HFFc6 (cell line): ENCODE measurements at regions not wholly inside any gene's neighbourhood (a gene's known extent, or its start where the extent isn't known, plus 50 kb on each side); places are given as distances from the start of the nearest gene placed in this dataset.

Experiments used
- DNase-seq: peaks from one replicate; pipeline ENCODE4 v3.0.0-alpha.2; 2018
- H3K27ac Mint-ChIP-seq: 2 replicates; pipeline ENCODE4 v1.8.0; 2020; ENCODE audit warnings: mild to moderate bottlenecking, mixed read lengths
- H3K27me3 Mint-ChIP-seq: 2 replicates; pipeline ENCODE4 v1.8.0; 2021; ENCODE audit warnings: mild to moderate bottlenecking, moderate library complexity, mixed read lengths; ENCODE audit not compliant: insufficient read depth
- H3K36me3 Mint-ChIP-seq: 2 replicates; pipeline ENCODE4 v1.8.0; 2021; ENCODE audit warnings: low read depth, mixed read lengths
- H3K4me1 Mint-ChIP-seq: 2 replicates; pipeline ENCODE4 v1.8.0; 2020; ENCODE audit warnings: low read depth, mixed read lengths
- H3K4me3 Mint-ChIP-seq: 2 replicates; pipeline ENCODE4 v1.8.0; 2020; ENCODE audit warnings: mild to moderate bottlenecking, moderate library complexity, mixed read lengths
- H3K9me3 Mint-ChIP-seq: 2 replicates; pipeline ENCODE4 v1.8.0; 2020; ENCODE audit warnings: mild to moderate bottlenecking, mixed read lengths
- TF ChIP-seq, protein P1 (sequence below): fragments of 200-600 bp; sonication (generic); IDR thresholded peaks from 2 replicates; pipeline ENCODE4 v1.5.0; 2021; ENCODE audit warnings: antibody characterized with exemption, mild to moderate bottlenecking

DNA sequence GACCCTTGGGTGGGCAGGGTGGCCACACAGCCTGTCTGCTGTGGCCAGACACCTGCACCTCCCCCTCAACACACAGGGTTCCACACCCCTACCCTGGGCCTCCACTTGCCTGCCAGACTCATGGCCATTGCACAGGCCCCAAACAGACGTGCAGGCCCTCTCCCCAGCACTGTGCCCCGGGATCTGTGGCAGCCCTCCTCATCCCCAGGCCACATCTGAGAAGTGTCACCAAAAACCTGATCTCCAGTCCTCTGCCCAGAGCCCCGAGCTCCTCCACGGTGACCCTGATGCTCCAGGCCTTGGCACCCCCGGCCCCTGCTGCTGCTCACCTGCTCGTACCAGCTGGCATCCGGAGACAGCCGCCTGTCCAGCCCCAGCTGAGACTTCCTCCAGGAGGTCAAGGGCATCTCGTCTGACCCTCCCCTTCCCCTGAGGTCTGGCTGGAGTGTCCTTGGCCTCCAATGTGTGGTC is 160.1 kb downstream of the DLL1 start:
- Mint-ChIP-seq H3K36me3 (peaks cover 5% of the 10 kb centered on the region), H3K27me3 (no peaks in the 10 kb centered on the region; the same call in 1 of the 2 replicates), H3K4me1 (no peaks in the 10 kb centered on the region), H3K4me3 (no peak overlapping the region), H3K27ac (no peak overlapping the region), H3K9me3 (peaks cover 55% of the 10 kb centered on the region)
- TF ChIP-seq, protein P1, sequence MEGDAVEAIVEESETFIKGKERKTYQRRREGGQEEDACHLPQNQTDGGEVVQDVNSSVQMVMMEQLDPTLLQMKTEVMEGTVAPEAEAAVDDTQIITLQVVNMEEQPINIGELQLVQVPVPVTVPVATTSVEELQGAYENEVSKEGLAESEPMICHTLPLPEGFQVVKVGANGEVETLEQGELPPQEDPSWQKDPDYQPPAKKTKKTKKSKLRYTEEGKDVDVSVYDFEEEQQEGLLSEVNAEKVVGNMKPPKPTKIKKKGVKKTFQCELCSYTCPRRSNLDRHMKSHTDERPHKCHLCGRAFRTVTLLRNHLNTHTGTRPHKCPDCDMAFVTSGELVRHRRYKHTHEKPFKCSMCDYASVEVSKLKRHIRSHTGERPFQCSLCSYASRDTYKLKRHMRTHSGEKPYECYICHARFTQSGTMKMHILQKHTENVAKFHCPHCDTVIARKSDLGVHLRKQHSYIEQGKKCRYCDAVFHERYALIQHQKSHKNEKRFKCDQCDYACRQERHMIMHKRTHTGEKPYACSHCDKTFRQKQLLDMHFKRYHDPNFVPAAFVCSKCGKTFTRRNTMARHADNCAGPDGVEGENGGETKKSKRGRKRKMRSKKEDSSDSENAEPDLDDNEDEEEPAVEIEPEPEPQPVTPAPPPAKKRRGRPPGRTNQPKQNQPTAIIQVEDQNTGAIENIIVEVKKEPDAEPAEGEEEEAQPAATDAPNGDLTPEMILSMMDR = no peak
- no peak for DNase-seq

DNA sequence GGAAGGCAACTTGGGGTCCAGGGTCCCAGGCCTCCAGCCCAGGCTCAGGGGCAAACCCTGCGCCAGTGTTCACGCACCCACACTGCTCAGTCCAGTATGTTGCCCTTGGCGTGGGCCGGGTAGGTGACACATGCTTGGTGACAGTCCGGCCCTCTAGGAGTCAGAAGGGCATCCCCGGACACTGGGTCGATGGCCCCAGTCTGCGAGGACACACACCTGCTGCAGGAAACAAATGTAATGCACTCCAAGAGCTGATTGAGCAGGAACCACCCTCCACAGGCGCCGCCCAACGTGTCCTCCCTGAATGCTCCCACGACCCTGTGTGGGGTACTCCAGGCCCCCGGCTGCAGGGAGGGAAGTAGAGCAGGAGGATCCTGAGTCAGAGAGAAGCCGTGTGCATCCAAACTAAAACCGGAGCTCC is 160.7 kb downstream of the DLL1 start:
- Mint-ChIP-seq H3K9me3 (peaks cover 55% of the 10 kb centered on the region), H3K27ac (no peak overlapping the region), H3K27me3 (no peaks in the 10 kb centered on the region; the same call in 1 of the 2 replicates), H3K4me1 (no peaks in the 10 kb centered on the region), H3K36me3 (peaks cover 2% of the 10 kb centered on the region), H3K4me3 (no peak overlapping the region)
- DNase-seq = no peak
- TF ChIP-seq, protein P1 = no peak

DNA sequence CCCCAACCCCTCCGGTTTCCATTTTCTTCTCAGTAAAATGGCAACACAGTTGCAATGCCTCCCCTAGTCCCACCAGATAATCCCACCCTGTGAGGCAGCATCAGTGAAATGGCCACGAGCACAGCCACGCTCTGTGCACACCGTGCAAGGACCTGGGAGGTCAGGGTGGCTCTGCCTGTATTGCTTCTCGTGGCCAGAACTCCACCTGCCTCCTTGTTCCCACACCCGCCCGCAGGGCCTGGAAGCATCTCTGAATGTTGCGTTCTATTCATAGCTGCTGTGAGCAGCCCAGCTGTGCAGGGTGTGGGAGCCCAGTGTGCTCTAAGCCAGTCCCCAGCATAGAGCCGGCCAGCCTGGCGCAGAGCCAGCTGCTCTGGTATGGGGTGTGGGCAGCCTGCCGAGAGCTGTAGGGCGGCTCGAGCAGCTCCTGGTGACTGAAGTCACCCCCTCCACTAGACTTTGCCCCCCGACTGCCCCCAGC is 161.1 kb downstream of the DLL1 start:
- H3K4me1 Mint-ChIP-seq = no peaks in the 10 kb centered on the region
- TF ChIP-seq, protein P1 = no peak
- no peak overlapping the region for H3K27ac Mint-ChIP-seq
- H3K36me3 Mint-ChIP-seq = no peaks in the 10 kb centered on the region; the same call in 1 of the 2 replicates
- H3K9me3 Mint-ChIP-seq = peaks cover 55% of the 10 kb centered on the region
- no peak for DNase-seq
- H3K4me3 Mint-ChIP-seq = no peak overlapping the region
- H3K27me3 Mint-ChIP-seq = peaks cover 2% of the 10 kb centered on the region; the same call in 1 of the 2 replicates

DNA sequence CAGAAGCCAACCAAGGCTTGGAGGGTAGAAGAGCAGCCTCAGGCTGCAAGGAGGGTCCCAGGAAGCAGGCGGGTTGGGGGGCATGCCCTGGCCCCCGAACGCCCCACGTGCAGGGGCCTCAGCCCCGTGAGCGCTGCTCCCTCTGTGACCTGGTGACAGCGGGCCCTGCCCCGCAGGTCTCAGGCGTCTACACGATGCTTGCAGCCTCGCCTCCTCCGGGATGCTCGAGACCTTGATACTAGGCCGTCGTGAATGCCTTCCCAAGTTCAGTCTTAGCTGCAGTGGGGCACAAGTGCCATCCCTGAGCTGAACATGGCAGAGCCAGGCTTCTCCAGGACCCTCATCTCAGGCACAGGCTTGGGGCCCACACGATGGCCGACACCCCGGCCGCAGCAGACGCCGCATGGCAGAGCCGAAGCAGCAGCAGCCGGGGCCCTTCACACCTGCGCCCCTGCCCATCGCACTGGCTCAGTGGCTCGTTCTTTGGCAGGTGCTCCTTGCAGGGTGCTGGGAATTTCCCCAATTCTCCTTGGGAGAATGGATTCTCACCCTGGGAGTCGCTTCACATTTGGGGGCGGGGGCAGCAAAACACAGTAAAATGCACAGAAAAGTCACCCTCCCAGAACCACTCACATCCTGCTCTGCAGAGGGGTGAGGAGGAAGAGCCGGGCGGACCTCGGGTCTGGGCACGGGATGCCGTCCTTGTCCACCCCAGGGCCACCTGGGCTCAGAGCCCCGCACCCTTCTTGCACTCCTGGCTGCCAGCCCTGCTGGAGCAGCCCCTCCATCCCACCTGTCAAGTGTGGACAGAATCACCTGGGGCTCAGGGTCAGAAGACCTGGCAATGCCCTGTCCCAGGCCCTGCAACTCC is 161.8 kb downstream of the DLL1 start:
- no peak overlapping the region for H3K27ac Mint-ChIP-seq
- peaks cover 59% of the 10 kb centered on the region for H3K9me3 Mint-ChIP-seq
- no peak overlapping the region for H3K4me3 Mint-ChIP-seq
- peaks cover 3% of the 10 kb centered on the region for H3K36me3 Mint-ChIP-seq
- H3K27me3 Mint-ChIP-seq = peaks cover 2% of the 10 kb centered on the region; the same call in 1 of the 2 replicates
- no peaks in the 10 kb centered on the region for H3K4me1 Mint-ChIP-seq
- TF ChIP-seq, protein P1 = no peak
- DNase-seq = no peak

DNA sequence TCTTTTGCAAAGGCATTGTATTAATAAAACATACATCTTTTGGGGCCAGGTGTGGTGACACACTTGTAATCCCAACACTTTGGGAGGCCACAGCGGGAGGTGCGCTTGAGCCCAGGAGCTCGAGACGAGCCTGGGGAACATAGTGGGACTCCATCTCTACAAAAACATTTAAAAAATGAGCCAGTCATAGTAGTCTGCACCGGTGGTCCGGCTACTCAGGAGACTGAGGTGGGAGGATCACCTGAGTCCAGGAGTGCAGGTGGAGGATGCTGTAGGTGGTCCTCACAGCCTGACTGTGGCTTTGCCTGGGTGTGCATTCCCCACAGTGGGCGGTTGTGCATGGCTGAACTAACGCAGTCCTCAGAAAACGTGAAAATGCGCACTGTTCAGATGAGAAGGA is 162.5 kb downstream of the DLL1 start:
- no peak for DNase-seq
- TF ChIP-seq, protein P1 = no peak
- Mint-ChIP-seq H3K27ac (no peak overlapping the region), H3K4me3 (no peak overlapping the region), H3K4me1 (no peaks in the 10 kb centered on the region), H3K27me3 (peaks cover 2% of the 10 kb centered on the region; the same call in 1 of the 2 replicates), H3K9me3 (peaks cover 56% of the 10 kb centered on the region), H3K36me3 (peaks cover 4% of the 10 kb centered on the region)
